ENCODE measurements at regions not wholly inside any gene's neighbourhood (a gene's known extent, or its start where the extent isn't known, plus 50 kb on each side); places are given as distances from the start of the nearest gene placed in this dataset.

DNA sequence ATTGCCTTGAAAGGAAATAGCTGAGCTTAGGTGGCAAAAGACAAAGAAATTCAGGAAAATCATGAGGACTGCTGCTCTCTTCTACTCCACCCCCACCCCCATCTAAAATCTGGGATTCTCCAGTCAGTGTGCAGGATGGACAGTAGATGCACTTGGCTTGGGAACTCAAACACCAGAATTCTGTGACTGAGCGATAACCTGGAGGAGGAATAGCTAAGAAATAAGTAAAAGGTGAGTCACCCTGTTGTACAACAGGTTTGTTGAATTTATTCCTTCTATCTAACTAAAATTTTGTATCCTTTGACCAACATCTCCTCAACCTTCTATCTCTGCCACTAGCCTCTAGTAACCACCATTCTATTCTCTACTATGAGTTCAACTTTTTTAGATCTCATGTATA, 1029.9 kb upstream of the ACVR2A start:
- no peaks in the 10 kb centered on the region for H3K9me3 ChIP-seq (ENCODE audit: control insufficient read depth, insufficient read depth, low read depth, low read length)
- TF ChIP-seq, protein P1, sequence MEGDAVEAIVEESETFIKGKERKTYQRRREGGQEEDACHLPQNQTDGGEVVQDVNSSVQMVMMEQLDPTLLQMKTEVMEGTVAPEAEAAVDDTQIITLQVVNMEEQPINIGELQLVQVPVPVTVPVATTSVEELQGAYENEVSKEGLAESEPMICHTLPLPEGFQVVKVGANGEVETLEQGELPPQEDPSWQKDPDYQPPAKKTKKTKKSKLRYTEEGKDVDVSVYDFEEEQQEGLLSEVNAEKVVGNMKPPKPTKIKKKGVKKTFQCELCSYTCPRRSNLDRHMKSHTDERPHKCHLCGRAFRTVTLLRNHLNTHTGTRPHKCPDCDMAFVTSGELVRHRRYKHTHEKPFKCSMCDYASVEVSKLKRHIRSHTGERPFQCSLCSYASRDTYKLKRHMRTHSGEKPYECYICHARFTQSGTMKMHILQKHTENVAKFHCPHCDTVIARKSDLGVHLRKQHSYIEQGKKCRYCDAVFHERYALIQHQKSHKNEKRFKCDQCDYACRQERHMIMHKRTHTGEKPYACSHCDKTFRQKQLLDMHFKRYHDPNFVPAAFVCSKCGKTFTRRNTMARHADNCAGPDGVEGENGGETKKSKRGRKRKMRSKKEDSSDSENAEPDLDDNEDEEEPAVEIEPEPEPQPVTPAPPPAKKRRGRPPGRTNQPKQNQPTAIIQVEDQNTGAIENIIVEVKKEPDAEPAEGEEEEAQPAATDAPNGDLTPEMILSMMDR (IDR thresholded peaks at IDR 0.05) = no peak
- no peak for TF ChIP-seq POLR2AphosphoS5 (IDR thresholded peaks at IDR 0.05; ENCODE audit: low read depth, low read length)
- TF ChIP-seq SIN3A (IDR thresholded peaks at IDR 0.05; ENCODE audit: borderline replicate concordance, insufficient read depth, low read depth, low read length) = no peak
- no peak for TF ChIP-seq TCF7L2 (IDR thresholded peaks at IDR 0.05; ENCODE audit: low read depth, low read length)
- TF ChIP-seq, protein P2, sequence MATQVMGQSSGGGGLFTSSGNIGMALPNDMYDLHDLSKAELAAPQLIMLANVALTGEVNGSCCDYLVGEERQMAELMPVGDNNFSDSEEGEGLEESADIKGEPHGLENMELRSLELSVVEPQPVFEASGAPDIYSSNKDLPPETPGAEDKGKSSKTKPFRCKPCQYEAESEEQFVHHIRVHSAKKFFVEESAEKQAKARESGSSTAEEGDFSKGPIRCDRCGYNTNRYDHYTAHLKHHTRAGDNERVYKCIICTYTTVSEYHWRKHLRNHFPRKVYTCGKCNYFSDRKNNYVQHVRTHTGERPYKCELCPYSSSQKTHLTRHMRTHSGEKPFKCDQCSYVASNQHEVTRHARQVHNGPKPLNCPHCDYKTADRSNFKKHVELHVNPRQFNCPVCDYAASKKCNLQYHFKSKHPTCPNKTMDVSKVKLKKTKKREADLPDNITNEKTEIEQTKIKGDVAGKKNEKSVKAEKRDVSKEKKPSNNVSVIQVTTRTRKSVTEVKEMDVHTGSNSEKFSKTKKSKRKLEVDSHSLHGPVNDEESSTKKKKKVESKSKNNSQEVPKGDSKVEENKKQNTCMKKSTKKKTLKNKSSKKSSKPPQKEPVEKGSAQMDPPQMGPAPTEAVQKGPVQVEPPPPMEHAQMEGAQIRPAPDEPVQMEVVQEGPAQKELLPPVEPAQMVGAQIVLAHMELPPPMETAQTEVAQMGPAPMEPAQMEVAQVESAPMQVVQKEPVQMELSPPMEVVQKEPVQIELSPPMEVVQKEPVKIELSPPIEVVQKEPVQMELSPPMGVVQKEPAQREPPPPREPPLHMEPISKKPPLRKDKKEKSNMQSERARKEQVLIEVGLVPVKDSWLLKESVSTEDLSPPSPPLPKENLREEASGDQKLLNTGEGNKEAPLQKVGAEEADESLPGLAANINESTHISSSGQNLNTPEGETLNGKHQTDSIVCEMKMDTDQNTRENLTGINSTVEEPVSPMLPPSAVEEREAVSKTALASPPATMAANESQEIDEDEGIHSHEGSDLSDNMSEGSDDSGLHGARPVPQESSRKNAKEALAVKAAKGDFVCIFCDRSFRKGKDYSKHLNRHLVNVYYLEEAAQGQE (IDR thresholded peaks at IDR 0.05; ENCODE audit: insufficient read depth in 1 of 2, low read depth in 2 of 2, low read length in 1 of 2) = no peak
- ChIA-PET POLR2A (no interaction called here), CTCF (no interaction called here)
- no TSS peak for BruUV-seq (replicated peaks)
- DNase-seq (ENCODE audit: low read depth, low spot score) = no peak
- no peaks in the 10 kb centered on the region for H3K4me1 ChIP-seq (ENCODE audit: control insufficient read depth, insufficient read depth, low read length)
- ATAC-seq = no peak
- intact Hi-C loops (cut with micrococcal nuclease; ENCODE audit: unreplicated experiment) (no loop called here), in situ Hi-C loops (cut with HindIII; ENCODE audit: low pct_unique_long_range_greater_than_20kb, low sequenced_read_pairs) (no loop called here)
- H3K36me3 ChIP-seq (ENCODE audit: control insufficient read depth, insufficient read depth, low read length) = no peaks in the 10 kb centered on the region
- no peak overlapping the region for H3K4me3 ChIP-seq (ENCODE audit: low read depth in 2 of 2, low read length in 2 of 2)
- no peaks in the 10 kb centered on the region for H3K27me3 ChIP-seq (ENCODE audit: control insufficient read depth, insufficient read depth, low read length)
- H3K27ac ChIP-seq (ENCODE audit: low read length) = no peak overlapping the region

DNA sequence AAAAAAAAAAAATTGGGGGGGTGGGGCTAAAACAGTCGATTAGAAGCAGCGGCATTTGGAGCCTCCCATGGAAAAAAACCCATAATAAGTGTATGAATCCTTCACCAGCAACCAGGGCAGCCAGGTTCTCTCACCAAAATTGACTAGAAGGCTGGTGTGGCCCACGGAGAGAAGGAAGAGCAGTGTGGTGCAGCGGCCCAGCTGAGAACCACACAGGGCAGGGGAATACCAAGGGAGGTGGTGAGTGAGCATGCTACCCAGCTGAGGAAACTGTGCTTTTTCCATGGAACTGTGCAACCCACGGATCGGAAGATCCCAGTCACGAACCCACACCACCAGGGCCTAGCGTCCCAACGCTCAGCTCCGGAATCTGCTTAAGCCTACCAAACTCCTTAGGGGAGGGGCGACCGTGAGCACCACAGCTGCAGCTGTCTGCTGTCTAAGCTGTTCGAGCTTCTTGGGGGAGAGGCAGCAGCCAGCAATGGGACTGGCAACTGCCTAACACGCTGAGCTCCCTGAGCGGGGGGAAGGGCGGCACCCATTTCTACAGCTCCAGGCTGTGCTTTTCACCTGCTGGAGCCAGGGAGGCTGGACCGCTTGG, 1037.2 kb upstream of the ACVR2A start:
- Histone ChIP-seq H3K36me3 (ENCODE audit: control insufficient read depth, insufficient read depth, low read length) (no peaks in the 10 kb centered on the region), H3K9me3 (ENCODE audit: control insufficient read depth, insufficient read depth, low read depth, low read length) (no peaks in the 10 kb centered on the region), H3K27me3 (ENCODE audit: control insufficient read depth, insufficient read depth, low read length) (no peaks in the 10 kb centered on the region), H3K4me3 (ENCODE audit: low read depth in 2 of 2, low read length in 2 of 2) (no peak overlapping the region), H3K27ac (ENCODE audit: low read length) (no peak overlapping the region), H3K4me1 (ENCODE audit: control insufficient read depth, insufficient read depth, low read length) (no peaks in the 10 kb centered on the region)
- TF ChIP-seq, protein P2 (IDR thresholded peaks at IDR 0.05; ENCODE audit: insufficient read depth in 1 of 2, low read depth in 2 of 2, low read length in 1 of 2) = no peak
- TF ChIP-seq SIN3A (IDR thresholded peaks at IDR 0.05; ENCODE audit: borderline replicate concordance, insufficient read depth, low read depth, low read length) = no peak
- TF ChIP-seq, protein P1 (IDR thresholded peaks at IDR 0.05) = no peak
- no peak for TF ChIP-seq POLR2AphosphoS5 (IDR thresholded peaks at IDR 0.05; ENCODE audit: low read depth, low read length)
- TF ChIP-seq TCF7L2 (IDR thresholded peaks at IDR 0.05; ENCODE audit: low read depth, low read length) = no peak
- ChIA-PET POLR2A (interaction anchor here (0.6 kb wide), 1 partner anchor 80 kb away, joined by 7 read pairs; no protein-coding TSS in a partner anchor), CTCF (no interaction called here)
- in situ Hi-C loops (cut with HindIII; ENCODE audit: low pct_unique_long_range_greater_than_20kb, low sequenced_read_pairs) = no loop called here
- ATAC-seq (no peak), DNase-seq (ENCODE audit: low read depth, low spot score) (no peak)
- intact Hi-C loops (cut with micrococcal nuclease; ENCODE audit: unreplicated experiment) = no loop called here
- BruUV-seq (replicated peaks) = no TSS peak
